Stimulated activated CD4-positive, alpha-beta T cell treated with anti-CD3 and anti-CD28 coated beads, TNF-alpha, amount 100 ng/mL, for 24 hours (primary cell): ENCODE measurements at regions not wholly inside any gene's neighbourhood (a gene's known extent, or its start where the extent isn't known, plus 50 kb on each side); places are given as distances from the start of the nearest gene placed in this dataset.

Experiments
- DNase-seq, 3 experiments: peaks; one replicate each; pipeline ENCODE4 v3.0.0-alpha.2; 2020; ENCODE audit warnings: low read depth in 3 of 3

- no peak for DNase-seq
Measured at GRCh38 chr6:113340371-113340770, 516.8 kb upstream of the MARCKS start.

GRCh38 chr6:113343940-113344339, 513.2 kb upstream of the MARCKS start:
- DNase-seq: no peak

GRCh38 chr6:113344969-113345368, 512.2 kb upstream of the MARCKS start:
- no peak for DNase-seq

- DNase-seq: no peak
Measured at GRCh38 chr6:113347436-113347835, 509.7 kb upstream of the MARCKS start.

- no peak for DNase-seq
Measured at GRCh38 chr6:113350461-113350860, 506.7 kb upstream of the MARCKS start.

GRCh38 chr6:113351173-113351834, 505.8 kb upstream of the MARCKS start:
- DNase-seq: no peak

GRCh38 chr6:113352029-113352801, 504.9 kb upstream of the MARCKS start:
- DNase-seq: no peak

GRCh38 chr6:113352831-113353230, 504.3 kb upstream of the MARCKS start:
- DNase-seq: no peak

GRCh38 chr6:113353392-113353791, 503.8 kb upstream of the MARCKS start:
- no peak for DNase-seq

- no peak for DNase-seq
Measured at GRCh38 chr6:113354204-113354895, 502.8 kb upstream of the MARCKS start.

GRCh38 chr6:113356139-113356538, 501.0 kb upstream of the MARCKS start:
- no peak for DNase-seq

GRCh38 chr6:113357041-113357440, 500.1 kb upstream of the MARCKS start:
- no peak for DNase-seq

- DNase-seq: no peak
Measured at GRCh38 chr6:113358063-113358583, 499.0 kb upstream of the MARCKS start.

- DNase-seq: no peak
Measured at GRCh38 chr6:113359155-113360140, 497.7 kb upstream of the MARCKS start.

- DNase-seq: no peak
Measured at GRCh38 chr6:113361014-113361645, 496.0 kb upstream of the MARCKS start.

- DNase-seq: no peak
Measured at GRCh38 chr6:113362301-113363047, 494.7 kb upstream of the MARCKS start.

- DNase-seq: no peak
Measured at GRCh38 chr6:113363048-113363798, 493.9 kb upstream of the MARCKS start.

- DNase-seq: no peak
Measured at GRCh38 chr6:113363866-113364265, 493.3 kb upstream of the MARCKS start.

- DNase-seq: no peak
Measured at GRCh38 chr6:113364766-113365165, 492.4 kb upstream of the MARCKS start.
